ENCODE measurements at regions not wholly inside any gene's neighbourhood (a gene's known extent, or its start where the extent isn't known, plus 50 kb on each side); places are given as distances from the start of the nearest gene placed in this dataset.
A peak's percentile ranks its signal among the peaks of the same experiment; 100 is the strongest.

DNA sequence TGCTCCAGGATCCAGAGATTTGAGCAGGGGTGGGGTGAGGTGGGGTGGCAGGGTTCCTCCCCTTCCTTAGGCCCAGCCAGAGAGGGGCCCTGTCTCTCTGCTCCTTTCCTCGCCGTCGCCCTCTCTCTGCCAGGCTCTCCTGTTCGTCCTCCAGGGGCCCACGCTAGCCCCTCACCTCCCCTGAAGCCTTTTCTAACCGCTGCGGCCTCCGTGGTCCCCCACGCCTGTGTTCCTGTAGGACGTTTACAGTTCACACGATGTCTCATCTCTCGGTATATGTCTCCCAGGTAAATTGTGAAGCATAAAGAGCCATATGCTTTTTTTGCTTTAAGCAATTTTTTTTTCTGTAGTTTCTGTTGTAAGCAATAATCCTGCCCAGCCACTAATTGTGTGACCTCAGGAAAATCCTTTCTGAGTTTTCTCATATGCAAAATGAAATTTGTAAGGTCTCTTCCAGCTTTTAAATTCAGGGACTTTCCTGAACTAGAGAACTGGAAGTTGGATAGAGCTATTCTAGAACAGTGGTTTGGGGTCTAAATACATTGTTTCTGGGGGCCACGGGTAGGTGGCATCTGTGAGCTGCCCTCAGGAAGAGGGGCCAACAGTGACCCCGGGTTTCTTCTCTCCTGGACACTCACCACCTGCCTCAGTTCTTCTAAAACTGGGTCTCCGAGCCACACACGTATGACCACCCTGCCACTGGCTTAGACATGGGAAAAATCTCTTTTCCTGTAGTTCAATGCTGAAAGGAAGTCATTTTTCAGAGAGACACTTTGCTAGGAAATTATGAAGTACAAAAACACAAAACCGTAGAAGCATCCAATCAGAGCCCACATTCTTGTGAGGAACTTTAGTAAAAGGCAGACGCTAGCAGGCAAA, 50.2 kb upstream of the ZNF366 start:
- Histone ChIP-seq H3K79me2 (ENCODE audit: insufficient read depth, low read length) (no peaks in the 10 kb centered on the region), H4K20me1 (ENCODE audit: insufficient read depth, low read length) (no peaks in the 10 kb centered on the region), H3K36me3 (ENCODE audit: insufficient read depth, low read length) (no peaks in the 10 kb centered on the region), H3K4me1 (ENCODE audit: insufficient read depth, low read length, severe bottlenecking) (peaks cover 13% of the 10 kb centered on the region), H2AFZ (ENCODE audit: low read length) (no peak overlapping the region), H3K9ac (ENCODE audit: low read length) (no peak overlapping the region), H3K27ac (ENCODE audit: low read depth, low read length, poor library complexity, severe bottlenecking) (no peak overlapping the region), H3K4me3 (ENCODE audit: low read depth, low read length, poor library complexity, severe bottlenecking) (no peak overlapping the region), H3K9me2 (ENCODE audit: low read depth, low read length) (no peaks in the 10 kb centered on the region), H3F3A (ENCODE audit: insufficient read depth, low read length) (no peaks in the 10 kb centered on the region), H3K4me2 (ENCODE audit: low read length) (peak overlapping the region; percentile 54; the same call in 1 of the 2 replicates), H3K27me3 (ENCODE audit: insufficient read depth, low read length) (0 out of 2 replicates have a peak, but pooled peaks cover 1% of the 10 kb centered on the region), H3K9me3 (ENCODE audit: low read length) (no peaks in the 10 kb centered on the region)
- TF ChIP-seq CTCF (IDR thresholded peaks at IDR 0.05; ENCODE audit: low read length), result no peak
- TF ChIP-seq EZH2 (IDR thresholded peaks at IDR 0.05; ENCODE audit: borderline replicate concordance, low read length), result no peak

All from OCI-LY1 (cell line).